ENCODE measurements at regions not wholly inside any gene's neighbourhood (a gene's known extent, or its start where the extent isn't known, plus 50 kb on each side); places are given as distances from the start of the nearest gene placed in this dataset.
A peak's percentile ranks its signal among the peaks of the same experiment; 100 is the strongest.

GRCh38 chr20:22652681-22653588 lies 68.6 kb upstream of the FOXA2 start:
- peak; percentile 53 for DNase-seq

- no peak for DNase-seq
Observed at GRCh38 chr20:22653658-22654642, 69.6 kb upstream of the FOXA2 start.

- DNase-seq, result no peak
Observed at GRCh38 chr20:22663528-22664025, 79.2 kb upstream of the FOXA2 start.

GRCh38 chr20:22667198-22667597 lies 82.8 kb upstream of the FOXA2 start:
- DNase-seq, result no peak

GRCh38 chr20:22672191-22672590 lies 87.8 kb upstream of the FOXA2 start:
- no peak for DNase-seq

- DNase-seq, result no peak
Observed at GRCh38 chr20:22673467-22673866, 89.1 kb upstream of the FOXA2 start.

- DNase-seq, result no peak
Observed at GRCh38 chr20:22675341-22675740, 91.0 kb upstream of the FOXA2 start.

DNA sequence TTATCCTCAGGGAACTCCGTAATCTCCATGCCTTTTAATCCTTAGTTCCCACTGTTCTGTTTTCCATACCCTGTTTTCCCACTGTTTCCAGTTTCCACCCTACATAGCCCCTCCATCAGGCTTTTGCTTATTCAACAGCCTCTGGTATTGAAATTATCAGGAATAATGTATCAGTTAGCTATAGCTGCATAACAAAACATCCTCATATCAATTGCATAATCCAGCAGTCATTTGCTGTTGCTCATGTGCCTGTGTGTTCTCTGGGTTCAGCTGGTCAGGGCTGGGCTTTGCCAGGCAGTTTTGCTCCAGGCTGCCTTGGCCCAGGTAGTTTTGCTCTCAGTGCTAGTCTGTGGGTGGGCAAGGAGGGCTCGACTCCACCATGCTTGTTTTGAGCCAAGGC lies 94.3 kb upstream of the FOXA2 start:
- DNase-seq, result no peak

GRCh38 chr20:22679197-22679596 lies 94.8 kb upstream of the FOXA2 start:
- DNase-seq, result no peak

- DNase-seq, result no peak
Observed at GRCh38 chr20:22680031-22680740, 95.8 kb upstream of the FOXA2 start.

- no peak for DNase-seq
Observed at GRCh38 chr20:22681591-22682248, 97.3 kb upstream of the FOXA2 start.

DNA sequence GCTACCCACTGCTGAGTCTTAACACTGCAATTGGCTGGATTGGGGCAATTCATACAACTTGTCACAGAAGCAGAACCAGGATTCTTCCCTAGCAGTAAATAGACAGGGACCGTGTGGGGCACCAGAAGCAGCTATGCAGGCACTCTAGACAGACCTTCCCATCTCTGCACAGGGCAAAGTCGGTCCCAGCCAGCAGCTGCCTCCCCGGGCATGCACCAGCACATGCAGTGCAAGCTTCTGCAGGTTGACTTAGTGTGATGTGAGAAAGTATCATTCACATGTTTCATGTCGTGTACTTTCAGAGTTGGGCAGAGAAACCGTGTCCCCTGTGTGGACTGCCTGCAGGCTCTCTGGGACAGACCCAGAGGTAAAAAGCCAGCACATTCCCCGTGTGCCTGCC lies 98.0 kb upstream of the FOXA2 start:
- no peak for DNase-seq

DNA sequence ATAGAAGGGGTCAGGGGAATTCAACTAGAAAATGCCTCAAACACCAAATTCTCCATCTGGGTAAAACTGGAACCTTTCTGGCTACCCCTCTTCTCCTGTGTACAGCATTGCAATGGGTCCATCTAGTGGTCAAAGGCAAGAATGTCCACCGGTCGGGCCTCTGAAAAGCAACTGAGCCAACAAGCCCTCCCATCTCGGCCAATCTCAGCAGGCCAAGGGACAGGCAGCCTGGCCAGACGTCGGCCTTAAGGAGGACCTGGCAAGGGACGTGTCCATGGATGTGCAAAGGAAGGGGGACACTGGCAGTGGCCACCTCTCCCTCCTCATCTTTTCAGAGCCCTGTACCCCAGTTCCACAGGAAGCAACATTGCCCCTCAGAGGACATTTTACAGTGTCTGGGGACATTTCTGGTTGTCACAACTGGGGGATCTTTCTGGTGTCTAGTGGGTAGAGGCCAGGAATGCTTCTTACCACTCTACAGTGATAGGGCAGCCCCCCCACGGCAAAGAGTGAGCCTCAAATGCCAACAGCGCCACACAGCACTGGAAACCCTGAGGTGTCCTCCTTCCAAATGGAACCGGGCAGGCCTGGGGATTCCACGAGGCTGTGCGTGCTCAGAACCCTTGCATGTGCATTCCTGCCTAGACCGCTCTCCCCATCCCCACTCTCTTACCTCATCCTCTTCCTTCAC lies 99.8 kb upstream of the FOXA2 start:
- DNase-seq, result peak; percentile 72

GRCh38 chr20:22684763-22685443 lies 100.5 kb upstream of the FOXA2 start:
- no peak for DNase-seq

GRCh38 chr20:22686097-22686496 lies 101.7 kb upstream of the FOXA2 start:
- DNase-seq, result peak; percentile 65

- DNase-seq, result no peak
Observed at GRCh38 chr20:22687676-22688349, 103.4 kb upstream of the FOXA2 start.

- no peak for DNase-seq
Observed at GRCh38 chr20:22688485-22688884, 104.1 kb upstream of the FOXA2 start.

GRCh38 chr20:22689266-22689665 lies 104.9 kb upstream of the FOXA2 start:
- no peak for DNase-seq

DNA sequence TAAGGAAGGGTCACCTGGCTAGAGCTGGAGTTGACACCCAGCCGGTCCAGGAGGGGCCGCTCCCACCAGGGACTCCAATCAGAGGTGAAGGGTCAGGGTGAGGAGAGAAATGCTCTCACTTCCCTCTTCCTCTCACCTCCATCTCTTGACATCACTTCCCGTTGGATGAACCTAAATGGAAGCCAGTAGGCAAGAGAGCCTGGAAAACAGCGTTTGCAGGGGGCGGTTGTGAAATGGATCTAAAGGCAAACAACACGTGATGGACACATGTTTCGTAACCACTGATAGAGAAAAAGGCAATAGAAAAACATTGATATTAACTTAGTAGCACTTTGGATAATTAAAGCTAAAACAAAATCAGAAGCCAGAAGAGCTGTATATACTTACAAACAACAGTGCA lies 105.6 kb upstream of the FOXA2 start:
- DNase-seq, result no peak

DNA sequence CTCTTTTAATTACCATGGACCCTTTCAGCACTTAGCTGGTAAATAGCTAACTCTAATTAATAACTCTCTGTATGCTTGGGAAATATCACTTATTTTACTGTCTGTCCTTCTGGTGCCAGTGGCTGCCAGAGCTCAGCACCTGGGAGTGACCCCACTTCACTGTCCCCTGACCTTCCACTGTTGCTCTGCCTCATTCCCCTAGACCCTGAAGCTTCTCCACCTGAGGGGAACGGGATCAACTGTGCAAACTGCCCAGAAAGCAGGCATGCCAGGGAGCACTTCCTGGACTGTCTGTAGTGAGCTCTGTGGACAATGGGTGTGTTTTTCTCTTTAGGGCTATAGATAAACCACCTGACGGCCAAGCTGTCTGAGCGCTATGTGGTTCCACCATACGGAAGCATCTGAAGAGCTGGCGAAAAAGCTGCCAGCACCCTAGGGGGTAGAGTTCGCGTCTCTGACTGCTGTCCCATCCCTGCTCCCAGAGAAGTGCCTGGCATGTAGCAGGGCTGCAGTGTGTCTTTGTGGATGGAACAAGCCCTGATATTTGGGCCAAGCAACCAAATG lies 106.3 kb upstream of the FOXA2 start:
- DNase-seq, result no peak
